SK-N-SH (cell line): ENCODE measurements at regions not wholly inside any gene's neighbourhood (a gene's known extent, or its start where the extent isn't known, plus 50 kb on each side); places are given as distances from the start of the nearest gene placed in this dataset.

Experiments
- EP300 ChIP-seq, 2 experiments: IDR thresholded peaks; 2 replicates each; pipeline versions ENCODE4 v1.4.0 to v1.6.1; 2012; ENCODE audit warnings: borderline replicate concordance in 1 of 2, low read depth in 1 of 2, low read length in 1 of 2
- GABPA ChIP-seq: IDR thresholded peaks from 2 replicates; pipeline ENCODE4 v1.4.0; 2012; ENCODE audit warnings: low read depth, mild to moderate bottlenecking
- POLR2AphosphoS5 ChIP-seq: IDR thresholded peaks from 2 replicates; pipeline ENCODE4 v1.6.1; 2012; ENCODE audit warnings: low read depth, low read length
- RAD21 ChIP-seq: IDR thresholded peaks from 2 replicates; pipeline ENCODE4 v1.6.1; 2012; ENCODE audit warnings: mild to moderate bottlenecking, low read length
- RFX5 ChIP-seq: IDR thresholded peaks from 2 replicates; pipeline ENCODE4 v1.6.1; 2012; ENCODE audit warnings: mild to moderate bottlenecking, improper control_type of control experiment, low read length
- RXRA ChIP-seq: IDR thresholded peaks from 2 replicates; pipeline ENCODE4 v1.4.0; 2012; ENCODE audit warnings: low read depth, mild to moderate bottlenecking, borderline replicate concordance
- SMC3 ChIP-seq: IDR thresholded peaks from 2 replicates; pipeline ENCODE4 v1.6.1; 2012; ENCODE audit warnings: low read depth, low read length, improper control_type of control experiment
- TAF1 ChIP-seq: IDR thresholded peaks from 2 replicates; pipeline ENCODE4 v1.6.1; 2012; ENCODE audit warnings: low read depth, mild to moderate bottlenecking, low read length, moderate library complexity, borderline replicate concordance
- TEAD4 ChIP-seq: IDR thresholded peaks from 2 replicates; pipeline ENCODE4 v1.4.0; 2012; ENCODE audit warnings: mild to moderate bottlenecking, borderline replicate concordance; ENCODE audit not compliant: insufficient read depth
- USF2 ChIP-seq: fragments of 150-350 bp; IDR thresholded peaks from 2 replicates; pipeline ENCODE4 v1.6.1; 2017; ENCODE audit warnings: antibody characterized with exemption, low read length, low read depth, borderline replicate concordance
- YY1 ChIP-seq: IDR thresholded peaks from 2 replicates; pipeline ENCODE4 v1.4.0; 2012; ENCODE audit warnings: low read depth, mild to moderate bottlenecking
- TF ChIP-seq, protein P1 (sequence below): fragments of 200-600 bp; sonication (generic); IDR thresholded peaks from 2 replicates; pipeline ENCODE4 v1.6.1; 2017; ENCODE audit warnings: antibody characterized with exemption, mild to moderate bottlenecking, moderate library complexity
- TF ChIP-seq, protein P2 (sequence below): IDR thresholded peaks from 2 replicates; pipeline ENCODE4 v1.6.1; 2012; ENCODE audit warnings: mild to moderate bottlenecking, low read depth, low read length, moderate library complexity
- TF ChIP-seq, protein P3 (sequence below): IDR thresholded peaks from 2 replicates; pipeline ENCODE4 v1.4.0; 2012; ENCODE audit warnings: low read depth, borderline replicate concordance

- TF ChIP-seq, protein P1, sequence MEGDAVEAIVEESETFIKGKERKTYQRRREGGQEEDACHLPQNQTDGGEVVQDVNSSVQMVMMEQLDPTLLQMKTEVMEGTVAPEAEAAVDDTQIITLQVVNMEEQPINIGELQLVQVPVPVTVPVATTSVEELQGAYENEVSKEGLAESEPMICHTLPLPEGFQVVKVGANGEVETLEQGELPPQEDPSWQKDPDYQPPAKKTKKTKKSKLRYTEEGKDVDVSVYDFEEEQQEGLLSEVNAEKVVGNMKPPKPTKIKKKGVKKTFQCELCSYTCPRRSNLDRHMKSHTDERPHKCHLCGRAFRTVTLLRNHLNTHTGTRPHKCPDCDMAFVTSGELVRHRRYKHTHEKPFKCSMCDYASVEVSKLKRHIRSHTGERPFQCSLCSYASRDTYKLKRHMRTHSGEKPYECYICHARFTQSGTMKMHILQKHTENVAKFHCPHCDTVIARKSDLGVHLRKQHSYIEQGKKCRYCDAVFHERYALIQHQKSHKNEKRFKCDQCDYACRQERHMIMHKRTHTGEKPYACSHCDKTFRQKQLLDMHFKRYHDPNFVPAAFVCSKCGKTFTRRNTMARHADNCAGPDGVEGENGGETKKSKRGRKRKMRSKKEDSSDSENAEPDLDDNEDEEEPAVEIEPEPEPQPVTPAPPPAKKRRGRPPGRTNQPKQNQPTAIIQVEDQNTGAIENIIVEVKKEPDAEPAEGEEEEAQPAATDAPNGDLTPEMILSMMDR, result no peak
- no peak for TF ChIP-seq GABPA
- no peak for TF ChIP-seq RAD21
- no peak for TF ChIP-seq SMC3
- TF ChIP-seq RFX5, result no peak
- no peak for TF ChIP-seq POLR2AphosphoS5
- no peak for TF ChIP-seq YY1
- no peak for TF ChIP-seq USF2
- TF ChIP-seq, protein P2, sequence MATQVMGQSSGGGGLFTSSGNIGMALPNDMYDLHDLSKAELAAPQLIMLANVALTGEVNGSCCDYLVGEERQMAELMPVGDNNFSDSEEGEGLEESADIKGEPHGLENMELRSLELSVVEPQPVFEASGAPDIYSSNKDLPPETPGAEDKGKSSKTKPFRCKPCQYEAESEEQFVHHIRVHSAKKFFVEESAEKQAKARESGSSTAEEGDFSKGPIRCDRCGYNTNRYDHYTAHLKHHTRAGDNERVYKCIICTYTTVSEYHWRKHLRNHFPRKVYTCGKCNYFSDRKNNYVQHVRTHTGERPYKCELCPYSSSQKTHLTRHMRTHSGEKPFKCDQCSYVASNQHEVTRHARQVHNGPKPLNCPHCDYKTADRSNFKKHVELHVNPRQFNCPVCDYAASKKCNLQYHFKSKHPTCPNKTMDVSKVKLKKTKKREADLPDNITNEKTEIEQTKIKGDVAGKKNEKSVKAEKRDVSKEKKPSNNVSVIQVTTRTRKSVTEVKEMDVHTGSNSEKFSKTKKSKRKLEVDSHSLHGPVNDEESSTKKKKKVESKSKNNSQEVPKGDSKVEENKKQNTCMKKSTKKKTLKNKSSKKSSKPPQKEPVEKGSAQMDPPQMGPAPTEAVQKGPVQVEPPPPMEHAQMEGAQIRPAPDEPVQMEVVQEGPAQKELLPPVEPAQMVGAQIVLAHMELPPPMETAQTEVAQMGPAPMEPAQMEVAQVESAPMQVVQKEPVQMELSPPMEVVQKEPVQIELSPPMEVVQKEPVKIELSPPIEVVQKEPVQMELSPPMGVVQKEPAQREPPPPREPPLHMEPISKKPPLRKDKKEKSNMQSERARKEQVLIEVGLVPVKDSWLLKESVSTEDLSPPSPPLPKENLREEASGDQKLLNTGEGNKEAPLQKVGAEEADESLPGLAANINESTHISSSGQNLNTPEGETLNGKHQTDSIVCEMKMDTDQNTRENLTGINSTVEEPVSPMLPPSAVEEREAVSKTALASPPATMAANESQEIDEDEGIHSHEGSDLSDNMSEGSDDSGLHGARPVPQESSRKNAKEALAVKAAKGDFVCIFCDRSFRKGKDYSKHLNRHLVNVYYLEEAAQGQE, result no peak
- TF ChIP-seq EP300 (IDR thresholded peaks at IDR 0.05; ENCODE audit: borderline replicate concordance in 1 of 2, low read depth in 1 of 2, low read length in 1 of 2), result no peak
- TF ChIP-seq RXRA, result no peak
- no peak for TF ChIP-seq TEAD4
- TF ChIP-seq, protein P3, sequence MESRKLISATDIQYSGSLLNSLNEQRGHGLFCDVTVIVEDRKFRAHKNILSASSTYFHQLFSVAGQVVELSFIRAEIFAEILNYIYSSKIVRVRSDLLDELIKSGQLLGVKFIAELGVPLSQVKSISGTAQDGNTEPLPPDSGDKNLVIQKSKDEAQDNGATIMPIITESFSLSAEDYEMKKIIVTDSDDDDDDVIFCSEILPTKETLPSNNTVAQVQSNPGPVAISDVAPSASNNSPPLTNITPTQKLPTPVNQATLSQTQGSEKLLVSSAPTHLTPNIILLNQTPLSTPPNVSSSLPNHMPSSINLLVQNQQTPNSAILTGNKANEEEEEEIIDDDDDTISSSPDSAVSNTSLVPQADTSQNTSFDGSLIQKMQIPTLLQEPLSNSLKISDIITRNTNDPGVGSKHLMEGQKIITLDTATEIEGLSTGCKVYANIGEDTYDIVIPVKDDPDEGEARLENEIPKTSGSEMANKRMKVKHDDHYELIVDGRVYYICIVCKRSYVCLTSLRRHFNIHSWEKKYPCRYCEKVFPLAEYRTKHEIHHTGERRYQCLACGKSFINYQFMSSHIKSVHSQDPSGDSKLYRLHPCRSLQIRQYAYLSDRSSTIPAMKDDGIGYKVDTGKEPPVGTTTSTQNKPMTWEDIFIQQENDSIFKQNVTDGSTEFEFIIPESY, result no peak
- TF ChIP-seq TAF1, result no peak
These were observed 717.9 kb downstream of the AMY1C start for GRCh38 chr1:104467590-104467989.
